ENCODE measurements at regions not wholly inside any gene's neighbourhood (a gene's known extent, or its start where the extent isn't known, plus 50 kb on each side); places are given as distances from the start of the nearest gene placed in this dataset.
A peak's percentile ranks its signal among the peaks of the same experiment; 100 is the strongest.

DNA sequence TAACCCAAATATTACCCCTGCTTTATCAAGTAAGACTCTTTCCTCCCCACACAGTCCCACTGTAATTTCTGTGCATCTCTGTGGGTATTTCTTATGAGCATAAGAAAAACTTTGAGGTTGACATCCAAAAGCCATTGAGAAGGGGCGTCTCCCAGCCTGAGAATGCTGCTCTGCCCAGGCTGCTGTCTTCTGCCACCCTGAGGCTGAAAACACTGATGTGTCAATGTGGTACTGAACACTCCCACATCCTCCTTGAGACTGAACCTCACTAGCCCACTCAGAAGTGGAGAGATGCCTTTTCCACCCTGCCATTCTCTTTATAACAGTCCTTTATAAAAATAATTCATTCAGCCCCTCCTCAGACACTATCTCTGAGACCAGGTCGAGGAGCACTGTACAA lies 120.8 kb downstream of the SMIM20 start:
- Histone ChIP-seq H3K36me3 (ENCODE audit: control insufficient read depth in 3 of 3, insufficient read depth in 3 of 3, low read length in 3 of 3) (no peaks in the 10 kb centered on the region), H3K9ac (ENCODE audit: low read depth in 1 of 3, low read length in 3 of 3) (no peak overlapping the region), H3K4me1 (ENCODE audit: control insufficient read depth in 3 of 3, insufficient read depth in 3 of 3, low read length in 3 of 3) (peaks cover 6 to 20% (median 16%) of the 10 kb centered on the region in 3 donors), H3K27me3 (ENCODE audit: control insufficient read depth in 3 of 3, insufficient read depth in 3 of 3, low read length in 3 of 3) (no peaks in the 10 kb centered on the region), H3K9me3 (ENCODE audit: control insufficient read depth in 3 of 3, low read length in 3 of 3) (no peaks in the 10 kb centered on the region), H3K4me3 (ENCODE audit: low read length in 3 of 3) (no peak overlapping the region), H3K27ac (ENCODE audit: low read depth, low read length) (no peak overlapping the region)

DNA sequence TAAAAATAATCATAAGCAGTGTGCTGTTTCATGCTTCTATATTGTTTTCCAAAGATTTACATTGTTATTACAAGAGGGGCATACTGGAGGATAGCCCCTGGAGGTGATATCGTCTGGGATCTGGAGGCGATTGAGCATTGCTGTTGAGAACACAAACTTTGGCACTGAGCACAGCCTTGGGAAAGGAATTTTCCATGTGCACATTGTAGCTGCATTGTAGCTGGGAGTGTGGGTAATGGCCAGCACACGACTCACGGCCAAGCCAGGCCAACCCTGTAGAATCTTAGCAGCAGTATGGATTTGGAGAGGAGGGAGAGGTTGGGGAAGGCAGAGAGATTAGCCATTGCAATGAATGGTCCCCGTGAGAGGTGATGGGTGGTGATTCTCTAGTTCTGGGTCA lies 121.9 kb downstream of the SMIM20 start:
- H3K4me1 ChIP-seq (ENCODE audit: control insufficient read depth in 3 of 3, insufficient read depth in 3 of 3, low read length in 3 of 3): peaks cover 6 to 20% (median 12%) of the 10 kb centered on the region in 3 donors
- H3K9me3 ChIP-seq (ENCODE audit: control insufficient read depth in 3 of 3, low read length in 3 of 3): no peaks in the 10 kb centered on the region
- no peak overlapping the region for H3K4me3 ChIP-seq (ENCODE audit: low read length in 3 of 3)
- no peaks in the 10 kb centered on the region for H3K36me3 ChIP-seq (ENCODE audit: control insufficient read depth in 3 of 3, insufficient read depth in 3 of 3, low read length in 3 of 3)
- H3K27me3 ChIP-seq (ENCODE audit: control insufficient read depth in 3 of 3, insufficient read depth in 3 of 3, low read length in 3 of 3): no peaks in the 10 kb centered on the region
- H3K9ac ChIP-seq (ENCODE audit: low read depth in 1 of 3, low read length in 3 of 3): no peak overlapping the region
- no peak overlapping the region for H3K27ac ChIP-seq (ENCODE audit: low read depth, low read length)

DNA sequence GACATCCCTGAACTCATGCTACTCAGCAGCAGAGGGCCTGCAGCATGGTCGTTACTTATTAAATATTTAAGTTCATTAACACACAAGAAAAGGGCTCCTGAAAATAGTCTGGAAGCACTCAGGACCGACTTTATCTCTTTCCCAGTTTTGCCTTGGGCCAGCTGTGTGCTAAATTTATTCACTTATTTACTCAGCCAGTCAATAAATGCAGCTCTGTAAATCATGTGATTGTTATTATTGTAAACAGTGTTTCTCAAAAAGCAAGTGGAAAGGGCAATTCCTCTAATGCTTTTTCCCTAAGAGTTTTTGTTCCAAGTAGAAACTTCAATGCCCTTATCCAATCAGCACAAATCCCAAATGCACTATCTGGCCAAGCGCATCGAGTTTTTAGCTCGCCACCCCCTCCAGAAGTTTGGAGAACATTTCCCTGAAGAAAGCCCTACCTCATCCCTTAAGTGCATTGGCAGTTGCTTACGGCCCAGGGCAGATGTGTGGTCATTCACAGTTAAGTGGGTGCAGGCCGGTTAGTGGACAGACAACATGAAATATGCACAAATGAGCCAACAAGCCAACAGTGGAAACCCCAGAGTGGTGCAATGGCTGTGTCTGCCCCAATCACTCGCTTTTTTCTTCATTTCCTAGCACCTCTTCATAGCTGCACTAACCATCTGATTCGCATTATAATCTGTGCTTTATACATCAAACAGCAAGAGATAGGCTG lies 125.8 kb downstream of the SMIM20 start:
- H3K9me3 ChIP-seq (ENCODE audit: control insufficient read depth in 3 of 3, low read length in 3 of 3): no peaks in the 10 kb centered on the region
- H3K9ac ChIP-seq (ENCODE audit: low read depth in 1 of 3, low read length in 3 of 3): no peak overlapping the region
- H3K27me3 ChIP-seq (ENCODE audit: control insufficient read depth in 3 of 3, insufficient read depth in 3 of 3, low read length in 3 of 3): no peaks in the 10 kb centered on the region
- H3K27ac ChIP-seq (ENCODE audit: low read depth, low read length): no peak overlapping the region
- no peaks in the 10 kb centered on the region for H3K36me3 ChIP-seq (ENCODE audit: control insufficient read depth in 3 of 3, insufficient read depth in 3 of 3, low read length in 3 of 3)
- H3K4me3 ChIP-seq (ENCODE audit: low read length in 3 of 3): no peak overlapping the region
- H3K4me1 ChIP-seq (ENCODE audit: control insufficient read depth in 3 of 3, insufficient read depth in 3 of 3, low read length in 3 of 3): peaks cover 0 to 4% (median 0%) of the 10 kb centered on the region in 3 donors

DNA sequence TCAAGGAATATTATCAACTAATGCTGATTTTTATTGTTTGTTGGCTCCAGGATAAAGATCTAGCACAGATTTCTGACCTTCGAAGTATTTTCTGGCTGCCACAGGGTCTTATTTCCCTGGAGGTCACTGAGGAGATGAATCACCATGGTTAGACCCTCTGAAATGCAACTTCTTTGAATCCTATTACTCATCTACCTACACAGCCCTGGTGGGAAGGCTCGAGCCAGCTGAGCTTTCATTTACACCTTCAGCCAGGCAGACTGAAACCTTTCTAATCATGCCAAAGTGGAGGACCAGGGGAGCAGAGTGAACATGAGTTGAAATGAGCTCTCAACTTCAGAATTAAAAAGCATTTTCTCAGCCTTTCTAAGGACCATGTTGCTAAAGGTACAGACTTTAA lies 130.5 kb downstream of the SMIM20 start:
- Histone ChIP-seq H3K9me3 (ENCODE audit: control insufficient read depth in 3 of 3, low read length in 3 of 3) (no peaks in the 10 kb centered on the region), H3K4me1 (ENCODE audit: control insufficient read depth in 3 of 3, insufficient read depth in 3 of 3, low read length in 3 of 3) (peaks cover 5 to 14% (median 14%) of the 10 kb centered on the region in 3 donors), H3K9ac (ENCODE audit: low read depth in 1 of 3, low read length in 3 of 3) (no peak overlapping the region), H3K27me3 (ENCODE audit: control insufficient read depth in 3 of 3, insufficient read depth in 3 of 3, low read length in 3 of 3) (no peaks in the 10 kb centered on the region), H3K36me3 (ENCODE audit: control insufficient read depth in 3 of 3, insufficient read depth in 3 of 3, low read length in 3 of 3) (no peaks in the 10 kb centered on the region), H3K27ac (ENCODE audit: low read depth, low read length) (no peak overlapping the region), H3K4me3 (ENCODE audit: low read length in 3 of 3) (no peak overlapping the region)

DNA sequence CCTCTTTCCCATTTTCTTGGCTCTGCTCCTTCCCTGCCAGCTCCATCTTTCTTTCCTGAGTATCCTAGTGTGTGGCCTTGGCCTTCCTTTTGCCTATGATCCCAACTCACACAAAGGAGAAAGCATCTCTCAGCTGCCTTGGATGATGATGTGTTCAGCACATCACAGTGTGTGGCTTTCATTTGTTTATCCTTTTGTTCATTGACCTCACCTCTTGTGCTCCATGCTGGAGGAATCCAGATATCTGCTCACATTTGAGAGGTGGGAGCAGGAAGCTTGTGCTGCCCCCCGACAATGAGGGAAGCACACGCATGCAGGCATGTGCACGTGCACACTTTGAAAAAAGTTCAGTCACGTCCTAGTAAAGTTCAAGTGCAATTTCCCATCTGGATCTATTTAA lies 131.0 kb downstream of the SMIM20 start:
- Histone ChIP-seq H3K4me1 (ENCODE audit: control insufficient read depth in 3 of 3, insufficient read depth in 3 of 3, low read length in 3 of 3) (peaks cover 10 to 19% (median 17%) of the 10 kb centered on the region in 3 donors), H3K9me3 (ENCODE audit: control insufficient read depth in 3 of 3, low read length in 3 of 3) (no peaks in the 10 kb centered on the region), H3K36me3 (ENCODE audit: control insufficient read depth in 3 of 3, insufficient read depth in 3 of 3, low read length in 3 of 3) (no peaks in the 10 kb centered on the region), H3K27ac (ENCODE audit: low read depth, low read length) (no peak overlapping the region), H3K27me3 (ENCODE audit: control insufficient read depth in 3 of 3, insufficient read depth in 3 of 3, low read length in 3 of 3) (no peaks in the 10 kb centered on the region), H3K4me3 (ENCODE audit: low read length in 3 of 3) (no peak overlapping the region), H3K9ac (ENCODE audit: low read depth in 1 of 3, low read length in 3 of 3) (no peak overlapping the region)

DNA sequence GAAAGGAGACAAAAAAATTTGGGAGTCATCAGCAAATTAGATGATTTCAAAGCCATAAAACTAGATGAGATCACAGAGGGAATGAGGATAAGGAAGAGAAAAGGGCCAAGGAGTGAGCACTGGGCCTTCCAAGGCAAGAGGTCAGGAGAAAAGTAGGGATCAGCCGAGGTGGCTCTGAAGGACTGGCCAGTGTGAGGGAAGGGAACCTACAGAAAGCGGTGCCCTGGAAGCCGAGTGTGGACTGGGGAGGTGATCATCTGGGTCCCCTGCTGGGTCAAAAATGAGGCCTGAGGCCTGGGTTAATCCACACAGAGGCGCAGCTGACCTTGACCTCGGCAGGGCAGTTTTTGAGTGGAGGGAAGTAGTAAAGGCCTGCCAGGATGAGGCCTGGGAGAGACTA lies 133.8 kb downstream of the SMIM20 start:
- H3K9ac ChIP-seq (ENCODE audit: low read depth in 1 of 3, low read length in 3 of 3): no peak overlapping the region

DNA sequence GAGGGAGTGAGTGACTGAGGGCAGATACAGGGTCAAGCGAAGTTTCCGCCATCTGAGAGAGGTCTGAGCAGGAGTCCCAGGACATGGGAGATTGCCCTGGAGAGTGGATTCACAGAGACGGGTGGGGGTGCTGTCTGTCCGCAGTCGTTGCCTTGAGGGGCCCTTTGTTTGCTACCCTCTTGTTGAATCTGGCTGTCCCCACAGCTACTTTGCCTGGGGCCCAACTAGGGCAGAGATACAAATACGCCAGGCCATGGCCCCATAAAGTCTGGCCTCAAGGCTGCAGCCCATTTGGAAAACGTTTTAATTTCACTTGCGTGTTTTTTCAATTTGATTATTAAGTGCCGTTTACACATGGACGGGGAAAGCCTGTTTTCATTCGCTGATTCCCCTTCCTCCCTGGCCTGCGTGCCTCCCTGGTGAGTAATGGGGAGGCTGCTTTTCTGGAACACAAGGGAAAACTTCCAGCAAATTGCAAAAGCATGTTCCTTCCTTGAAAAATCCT lies 134.4 kb downstream of the SMIM20 start:
- Histone ChIP-seq H3K9ac (ENCODE audit: low read depth in 1 of 3, low read length in 3 of 3) (no peak overlapping the region), H3K27ac (ENCODE audit: low read depth, low read length) (peak overlapping the region; percentile 81), H3K9me3 (ENCODE audit: control insufficient read depth in 3 of 3, low read length in 3 of 3) (no peaks in the 10 kb centered on the region), H3K4me3 (ENCODE audit: low read length in 3 of 3) (no peak overlapping the region), H3K4me1 (ENCODE audit: control insufficient read depth in 3 of 3, insufficient read depth in 3 of 3, low read length in 3 of 3) (peaks cover 12 to 22% (median 20%) of the 10 kb centered on the region in 3 donors), H3K36me3 (ENCODE audit: control insufficient read depth in 3 of 3, insufficient read depth in 3 of 3, low read length in 3 of 3) (no peaks in the 10 kb centered on the region), H3K27me3 (ENCODE audit: control insufficient read depth in 3 of 3, insufficient read depth in 3 of 3, low read length in 3 of 3) (no peaks in the 10 kb centered on the region)

More for the DNA sequence above, 133.8 kb downstream of the SMIM20 start:
- peak overlapping the region; percentile 81 for H3K27ac ChIP-seq (ENCODE audit: low read depth, low read length)
- H3K4me3 ChIP-seq (ENCODE audit: low read length in 3 of 3): no peak overlapping the region
- peaks cover 12 to 22% (median 20%) of the 10 kb centered on the region in 3 donors for H3K4me1 ChIP-seq (ENCODE audit: control insufficient read depth in 3 of 3, insufficient read depth in 3 of 3, low read length in 3 of 3)
- no peaks in the 10 kb centered on the region for H3K36me3 ChIP-seq (ENCODE audit: control insufficient read depth in 3 of 3, insufficient read depth in 3 of 3, low read length in 3 of 3)
- H3K9me3 ChIP-seq (ENCODE audit: control insufficient read depth in 3 of 3, low read length in 3 of 3): no peaks in the 10 kb centered on the region
- no peaks in the 10 kb centered on the region for H3K27me3 ChIP-seq (ENCODE audit: control insufficient read depth in 3 of 3, insufficient read depth in 3 of 3, low read length in 3 of 3)

DNA sequence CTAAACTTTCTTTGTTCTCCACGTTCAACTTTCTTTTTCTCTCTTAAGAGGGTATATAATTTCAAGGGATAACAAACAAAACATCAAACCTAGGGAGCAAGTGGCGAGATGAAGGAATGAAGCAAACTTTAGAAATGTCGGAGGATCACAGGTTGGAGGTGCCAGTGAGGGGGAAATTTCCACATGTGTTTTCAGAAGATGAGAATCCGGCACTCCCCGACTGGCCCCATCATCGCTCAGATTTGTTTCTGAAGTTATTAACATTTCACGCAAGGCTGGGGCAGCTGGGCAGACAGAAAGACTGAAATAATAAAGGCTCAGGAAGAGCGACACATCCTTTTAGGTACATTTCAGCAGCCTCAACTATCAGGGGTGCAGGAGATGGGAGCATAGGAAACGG lies 134.9 kb downstream of the SMIM20 start:
- Histone ChIP-seq H3K9ac (ENCODE audit: low read depth in 1 of 3, low read length in 3 of 3) (no peak overlapping the region), H3K27ac (ENCODE audit: low read depth, low read length) (peak overlapping the region; percentile 81)

DNA sequence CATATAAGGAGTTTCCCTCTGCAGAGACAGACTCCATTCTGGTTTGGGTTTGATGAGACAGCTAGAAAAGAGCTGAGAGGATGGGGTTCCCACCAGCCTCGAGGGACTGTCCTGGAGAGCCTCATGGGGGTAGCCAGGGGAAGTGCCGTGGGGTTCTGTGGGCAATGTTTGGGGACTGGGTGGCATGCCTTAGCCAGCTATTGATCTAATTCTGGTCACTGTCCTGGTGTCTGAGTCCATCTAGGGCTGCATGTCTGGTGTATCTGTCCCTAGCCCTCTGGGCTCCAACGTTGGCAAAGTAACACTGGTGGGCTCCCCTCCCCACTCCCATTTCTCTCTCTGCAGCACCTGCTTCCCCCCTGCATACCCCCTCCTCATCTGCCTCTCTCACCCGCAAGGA lies 135.4 kb downstream of the SMIM20 start:
- no peaks in the 10 kb centered on the region for H3K36me3 ChIP-seq (ENCODE audit: control insufficient read depth in 3 of 3, insufficient read depth in 3 of 3, low read length in 3 of 3)
- peak overlapping the region; percentile 81 for H3K27ac ChIP-seq (ENCODE audit: low read depth, low read length)
- no peaks in the 10 kb centered on the region for H3K9me3 ChIP-seq (ENCODE audit: control insufficient read depth in 3 of 3, low read length in 3 of 3)
- H3K9ac ChIP-seq (ENCODE audit: low read depth in 1 of 3, low read length in 3 of 3): no peak overlapping the region
- peaks cover 12 to 22% (median 20%) of the 10 kb centered on the region in 3 donors for H3K4me1 ChIP-seq (ENCODE audit: control insufficient read depth in 3 of 3, insufficient read depth in 3 of 3, low read length in 3 of 3)
- no peak overlapping the region for H3K4me3 ChIP-seq (ENCODE audit: low read length in 3 of 3)
- H3K27me3 ChIP-seq (ENCODE audit: control insufficient read depth in 3 of 3, insufficient read depth in 3 of 3, low read length in 3 of 3): no peaks in the 10 kb centered on the region

More for the DNA sequence above, 134.9 kb downstream of the SMIM20 start:
- no peaks in the 10 kb centered on the region for H3K27me3 ChIP-seq (ENCODE audit: control insufficient read depth in 3 of 3, insufficient read depth in 3 of 3, low read length in 3 of 3)
- no peaks in the 10 kb centered on the region for H3K36me3 ChIP-seq (ENCODE audit: control insufficient read depth in 3 of 3, insufficient read depth in 3 of 3, low read length in 3 of 3)
- peaks cover 12 to 22% (median 20%) of the 10 kb centered on the region in 3 donors for H3K4me1 ChIP-seq (ENCODE audit: control insufficient read depth in 3 of 3, insufficient read depth in 3 of 3, low read length in 3 of 3)
- no peaks in the 10 kb centered on the region for H3K9me3 ChIP-seq (ENCODE audit: control insufficient read depth in 3 of 3, low read length in 3 of 3)
- H3K4me3 ChIP-seq (ENCODE audit: low read length in 3 of 3): no peak overlapping the region

DNA sequence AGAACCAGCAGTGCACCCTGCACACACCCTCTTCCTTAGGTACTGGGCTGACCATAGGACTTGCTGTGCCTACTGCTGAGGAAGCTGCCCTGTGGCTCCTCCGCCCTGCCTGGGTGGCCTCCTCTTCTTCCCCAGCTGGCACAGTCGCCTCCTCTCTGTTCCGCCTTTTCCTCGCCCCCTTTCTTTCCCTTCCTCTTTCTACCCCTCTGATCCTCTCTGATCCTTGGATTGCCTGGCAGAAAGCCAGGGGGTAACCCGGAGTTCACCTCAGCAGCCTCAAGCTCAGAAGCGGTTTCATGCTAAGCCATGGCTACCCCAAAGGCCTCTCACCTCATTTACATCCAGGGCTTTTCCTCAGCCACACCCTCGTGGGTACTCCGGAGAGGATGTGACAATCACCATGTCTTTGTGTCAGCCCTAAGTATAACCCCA lies 136.2 kb downstream of the SMIM20 start:
- no peaks in the 10 kb centered on the region for H3K27me3 ChIP-seq (ENCODE audit: control insufficient read depth in 3 of 3, insufficient read depth in 3 of 3, low read length in 3 of 3)
- no peaks in the 10 kb centered on the region for H3K36me3 ChIP-seq (ENCODE audit: control insufficient read depth in 3 of 3, insufficient read depth in 3 of 3, low read length in 3 of 3)
- H3K27ac ChIP-seq (ENCODE audit: low read depth, low read length): no peak overlapping the region
- no peak overlapping the region for H3K9ac ChIP-seq (ENCODE audit: low read depth in 1 of 3, low read length in 3 of 3)
- H3K4me1 ChIP-seq (ENCODE audit: control insufficient read depth in 3 of 3, insufficient read depth in 3 of 3, low read length in 3 of 3): peaks cover 12 to 22% (median 20%) of the 10 kb centered on the region in 3 donors
- no peaks in the 10 kb centered on the region for H3K9me3 ChIP-seq (ENCODE audit: control insufficient read depth in 3 of 3, low read length in 3 of 3)
- H3K4me3 ChIP-seq (ENCODE audit: low read length in 3 of 3): no peak overlapping the region
